ENCODE measurements at regions not wholly inside any gene's neighbourhood (a gene's known extent, or its start where the extent isn't known, plus 50 kb on each side); places are given as distances from the start of the nearest gene placed in this dataset.
"Not testable (repeated sequence)": the region's sequence is repeated elsewhere in the genome, so short reads cannot be mapped to it uniquely, and the experiment has no call there.

- DNase-seq (ENCODE audit: low read depth in 2 of 3, low spot score in 2 of 3) = no peak
Measured at GRCh38 chr2:33984131-33984530, 385.0 kb upstream of the FAM98A start.

GRCh38 chr2:33978471-33978870 lies 379.4 kb upstream of the FAM98A start:
- no peak for DNase-seq (ENCODE audit: low read depth in 2 of 3, low spot score in 2 of 3)

- DNase-seq (ENCODE audit: low read depth in 2 of 3, low spot score in 2 of 3) = no peak
Measured at GRCh38 chr2:33975498-33975897, 376.4 kb upstream of the FAM98A start.

GRCh38 chr2:33967103-33967502 lies 368.0 kb upstream of the FAM98A start:
- no peak for DNase-seq (ENCODE audit: low read depth in 2 of 3, low spot score in 2 of 3)

GRCh38 chr2:33958591-33958990 lies 359.5 kb upstream of the FAM98A start:
- no peak for DNase-seq (ENCODE audit: low read depth in 2 of 3, low spot score in 2 of 3)

GRCh38 chr2:33949371-33949770 lies 350.3 kb upstream of the FAM98A start:
- DNase-seq (ENCODE audit: low read depth in 2 of 3, low spot score in 2 of 3) = no peak

- DNase-seq (ENCODE audit: low read depth in 2 of 3, low spot score in 2 of 3) = no peak
Measured at GRCh38 chr2:33946193-33946592, 347.1 kb upstream of the FAM98A start.

- DNase-seq (ENCODE audit: low read depth in 2 of 3, low spot score in 2 of 3) = no peak
Measured at GRCh38 chr2:33933203-33933602, 334.1 kb upstream of the FAM98A start.

GRCh38 chr2:33931164-33931563 lies 332.1 kb upstream of the FAM98A start:
- no peak for DNase-seq (ENCODE audit: low read depth in 2 of 3, low spot score in 2 of 3)

GRCh38 chr2:33929467-33929866 lies 330.4 kb upstream of the FAM98A start:
- DNase-seq (ENCODE audit: low read depth in 2 of 3, low spot score in 2 of 3) = no peak

- no peak for DNase-seq (ENCODE audit: low read depth in 2 of 3, low spot score in 2 of 3)
Measured at GRCh38 chr2:33927756-33928155, 328.7 kb upstream of the FAM98A start.

GRCh38 chr2:33925311-33925710 lies 326.2 kb upstream of the FAM98A start:
- DNase-seq (ENCODE audit: low read depth in 2 of 3, low spot score in 2 of 3) = no peak

GRCh38 chr2:33924586-33925169 lies 325.6 kb upstream of the FAM98A start:
- no peak for DNase-seq (ENCODE audit: low read depth in 2 of 3, low spot score in 2 of 3)

- DNase-seq (ENCODE audit: low read depth in 2 of 3, low spot score in 2 of 3) = no peak
Measured at GRCh38 chr2:33917252-33917651, 318.2 kb upstream of the FAM98A start.

- no peak for DNase-seq (ENCODE audit: low read depth in 2 of 3, low spot score in 2 of 3)
Measured at GRCh38 chr2:33913071-33913616, 314.0 kb upstream of the FAM98A start.

- no peak for DNase-seq (ENCODE audit: low read depth in 2 of 3, low spot score in 2 of 3)
Measured at GRCh38 chr2:33911327-33911726, 312.2 kb upstream of the FAM98A start.

- no peak for DNase-seq (ENCODE audit: low read depth in 2 of 3, low spot score in 2 of 3)
Measured at GRCh38 chr2:33909945-33910695, 311.0 kb upstream of the FAM98A start.

- no peak for DNase-seq (ENCODE audit: low read depth in 2 of 3, low spot score in 2 of 3)
Measured at GRCh38 chr2:33907866-33908265, 308.8 kb upstream of the FAM98A start.

GRCh38 chr2:33906129-33906528 lies 307.0 kb upstream of the FAM98A start:
- not testable (repeated sequence) for DNase-seq (ENCODE audit: low read depth in 2 of 3, low spot score in 2 of 3)

- no peak for DNase-seq (ENCODE audit: low read depth in 2 of 3, low spot score in 2 of 3)
Measured at GRCh38 chr2:33904801-33905200, 305.7 kb upstream of the FAM98A start.

- DNase-seq (ENCODE audit: low read depth in 2 of 3, low spot score in 2 of 3) = no peak
Measured at GRCh38 chr2:33903701-33904100, 304.6 kb upstream of the FAM98A start.

GRCh38 chr2:33903215-33903614 lies 304.1 kb upstream of the FAM98A start:
- no peak for DNase-seq (ENCODE audit: low read depth in 2 of 3, low spot score in 2 of 3)
